Retinal pigment epithelial cell (primary cell): ENCODE measurements at regions not wholly inside any gene's neighbourhood (a gene's known extent, or its start where the extent isn't known, plus 50 kb on each side); places are given as distances from the start of the nearest gene placed in this dataset.

Experiments
- DNase-seq: peaks from one replicate; pipeline ENCODE4 v3.0.0-alpha.2; 2010; ENCODE audit warnings: low read depth
- H3K4me3 ChIP-seq: 2 replicates; pipeline ENCODE4 v1.5.1; 2011; ENCODE audit warnings: mild to moderate bottlenecking, low read length, control low read depth, moderate library complexity
- CTCF ChIP-seq: conservative IDR thresholded peaks from 2 replicates; pipeline ENCODE4 v1.5.1; 2011; ENCODE audit warnings: low read depth, low read length, control low read depth, inconsistent platforms

GRCh38 chr3:170730071-170730812 is 139.8 kb downstream of the RPL22L1 start:
- H3K4me3 ChIP-seq, result no peak overlapping the region
- DNase-seq, result no peak
- no peak for TF ChIP-seq CTCF

GRCh38 chr3:170728181-170728580 is 141.8 kb downstream of the RPL22L1 start:
- no peak overlapping the region for H3K4me3 ChIP-seq
- no peak for TF ChIP-seq CTCF
- DNase-seq, result no peak

GRCh38 chr3:170727754-170728153 is 141.9 kb upstream of the SLC7A14 start:
- no peak overlapping the region for H3K4me3 ChIP-seq
- TF ChIP-seq CTCF, result no peak
- no peak for DNase-seq

- DNase-seq, result peak; percentile 71
- H3K4me3 ChIP-seq, result no peak overlapping the region
- no peak for TF ChIP-seq CTCF
Measured at GRCh38 chr3:170726976-170727661, 141.2 kb upstream of the SLC7A14 start.

DNA sequence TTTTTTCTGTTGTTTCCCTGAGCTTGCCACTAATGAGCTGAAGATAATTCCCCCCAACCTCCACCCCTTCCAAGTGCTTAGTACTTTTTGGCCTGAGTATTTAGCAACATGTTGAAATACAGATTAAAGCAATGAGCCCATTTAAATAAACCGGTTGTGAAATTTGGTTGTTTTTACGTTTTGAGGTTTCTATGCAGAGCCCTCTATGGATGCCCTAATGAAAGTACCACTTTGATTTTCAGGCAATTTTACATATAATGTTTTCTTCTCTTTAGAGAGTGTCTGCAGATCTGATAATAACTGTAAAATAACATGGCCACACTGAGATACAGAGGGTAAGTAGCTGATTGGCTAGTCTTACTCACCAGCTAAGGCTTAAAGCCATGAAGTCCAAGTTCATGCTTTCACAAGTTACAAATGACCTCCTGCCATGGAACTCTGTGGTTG is 139.4 kb upstream of the SLC7A14 start:
- no peak overlapping the region for H3K4me3 ChIP-seq
- DNase-seq, result no peak
- TF ChIP-seq CTCF, result no peak

- TF ChIP-seq CTCF, result no peak
- DNase-seq, result peak; percentile 53
- no peak overlapping the region for H3K4me3 ChIP-seq
Measured at GRCh38 chr3:170724599-170725280, 138.9 kb upstream of the SLC7A14 start.
